Gastroesophageal sphincter (tissue), 3 donors: ENCODE measurements at regions not wholly inside any gene's neighbourhood (a gene's known extent, or its start where the extent isn't known, plus 50 kb on each side); places are given as distances from the start of the nearest gene placed in this dataset.

Source experiments
- EP300 ChIP-seq: sonication (generic); formaldehyde crosslinking; IDR thresholded peaks from one replicate; pipeline ENCODE4 v1.6.1; 2017; ENCODE audit warnings: antibody characterized with exemption, mild to moderate bottlenecking
- POLR2A ChIP-seq, 2 donors: fragments of 450-650 bp; IDR thresholded peaks; one replicate each; pipeline ENCODE4 v1.6.1; 2017; ENCODE audit warnings: antibody characterized with exemption in 2 of 2, mild to moderate bottlenecking in 2 of 2, moderate library complexity in 1 of 2
- POLR2AphosphoS5 ChIP-seq: sonication (generic); formaldehyde crosslinking; IDR thresholded peaks from one replicate; pipeline ENCODE4 v1.6.1; 2017; ENCODE audit warnings: antibody characterized with exemption
- TF ChIP-seq, protein P1 (sequence below), 4 experiments: fragments of 200-600 bp in 2 of 4; fragments of 450-650 bp in 2 of 4; sonication (generic) in 1 of 4; IDR thresholded peaks; one replicate each; pipeline ENCODE4 v1.5.1; 2017 to 2019; ENCODE audit warnings: antibody characterized with exemption in 4 of 4, mild to moderate bottlenecking in 2 of 4, moderate library complexity in 2 of 4

DNA sequence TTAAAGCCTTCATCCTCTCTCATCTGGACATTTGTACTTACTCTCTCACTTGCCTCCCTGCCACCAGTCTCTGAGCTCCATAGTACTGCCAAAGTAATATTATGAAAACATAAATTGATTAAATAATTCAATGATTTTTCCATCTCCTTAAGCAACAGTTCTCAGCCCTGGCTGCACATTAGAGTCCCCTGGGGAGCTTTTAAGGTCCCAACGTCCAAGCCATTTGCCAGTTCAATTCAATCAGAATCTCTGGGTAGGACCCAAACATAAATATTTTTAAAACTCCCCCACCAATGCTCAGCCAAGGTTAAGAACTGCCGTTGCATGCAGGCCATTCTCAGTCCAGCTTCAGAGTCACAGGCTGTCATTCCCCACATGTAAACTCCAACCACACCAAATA lies 114.4 kb upstream of the BMAL1 start:
- TF ChIP-seq EP300 (no peak), POLR2AphosphoS5 (no peak), POLR2A (IDR thresholded peaks at IDR 0.05) (no peak)
- TF ChIP-seq, protein P1, sequence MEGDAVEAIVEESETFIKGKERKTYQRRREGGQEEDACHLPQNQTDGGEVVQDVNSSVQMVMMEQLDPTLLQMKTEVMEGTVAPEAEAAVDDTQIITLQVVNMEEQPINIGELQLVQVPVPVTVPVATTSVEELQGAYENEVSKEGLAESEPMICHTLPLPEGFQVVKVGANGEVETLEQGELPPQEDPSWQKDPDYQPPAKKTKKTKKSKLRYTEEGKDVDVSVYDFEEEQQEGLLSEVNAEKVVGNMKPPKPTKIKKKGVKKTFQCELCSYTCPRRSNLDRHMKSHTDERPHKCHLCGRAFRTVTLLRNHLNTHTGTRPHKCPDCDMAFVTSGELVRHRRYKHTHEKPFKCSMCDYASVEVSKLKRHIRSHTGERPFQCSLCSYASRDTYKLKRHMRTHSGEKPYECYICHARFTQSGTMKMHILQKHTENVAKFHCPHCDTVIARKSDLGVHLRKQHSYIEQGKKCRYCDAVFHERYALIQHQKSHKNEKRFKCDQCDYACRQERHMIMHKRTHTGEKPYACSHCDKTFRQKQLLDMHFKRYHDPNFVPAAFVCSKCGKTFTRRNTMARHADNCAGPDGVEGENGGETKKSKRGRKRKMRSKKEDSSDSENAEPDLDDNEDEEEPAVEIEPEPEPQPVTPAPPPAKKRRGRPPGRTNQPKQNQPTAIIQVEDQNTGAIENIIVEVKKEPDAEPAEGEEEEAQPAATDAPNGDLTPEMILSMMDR (IDR thresholded peaks at IDR 0.05), result no peak
